Sigmoid colon (tissue), 6 donors: ENCODE measurements at regions not wholly inside any gene's neighbourhood (a gene's known extent, or its start where the extent isn't known, plus 50 kb on each side); places are given as distances from the start of the nearest gene placed in this dataset.

Source experiments
- DNase-seq: peaks from one replicate; pipeline ENCODE4 v3.0.0-alpha.2; 2019
- H3K27ac ChIP-seq, 4 donors: fragments of 200-600 bp; sonication (generic); one replicate each; pipeline ENCODE4 v1.5.1; 2016 to 2019; ENCODE audit warnings: mild to moderate bottlenecking in 1 of 4
- H3K27me3 ChIP-seq, 3 donors: fragments of 200-600 bp; sonication (generic); one replicate each; pipeline ENCODE4 v1.5.1; 2019; ENCODE audit warnings: mild to moderate bottlenecking in 1 of 3
- H3K36me3 ChIP-seq, 4 donors: fragments of 200-600 bp; sonication (generic); one replicate each; pipeline ENCODE4 v1.5.1; 2016 to 2019
- H3K4me1 ChIP-seq, 4 donors: fragments of 200-600 bp; sonication (generic); one replicate each; pipeline ENCODE4 v1.5.1; 2017 to 2019
- H3K4me3 ChIP-seq, 4 donors: fragments of 200-600 bp; sonication (generic); one replicate each; pipeline ENCODE4 v1.5.1; 2017 to 2019; ENCODE audit warnings: mild to moderate bottlenecking in 2 of 4, moderate library complexity in 1 of 4
- H3K9me3 ChIP-seq, 4 donors: fragments of 200-600 bp in 3 of 4; sonication (generic) in 3 of 4; one replicate each; pipeline versions ENCODE4 v1.5.1 to v1.6.1; 2013 to 2019
- EP300 ChIP-seq, 4 donors: sonication (generic); formaldehyde crosslinking; IDR thresholded peaks; one replicate each; pipeline ENCODE4 v1.6.1; 2017; ENCODE audit warnings: antibody characterized with exemption in 4 of 4
- POLR2A ChIP-seq, 2 donors: fragments of 450-650 bp; IDR thresholded peaks; one replicate each; pipeline ENCODE4 v1.6.1; 2016; ENCODE audit warnings: antibody characterized with exemption in 2 of 2, mild to moderate bottlenecking in 2 of 2, moderate library complexity in 2 of 2
- POLR2AphosphoS5 ChIP-seq, 4 donors: sonication (generic); formaldehyde crosslinking; IDR thresholded peaks; one replicate each; pipeline ENCODE4 v1.6.1; 2017; ENCODE audit warnings: antibody characterized with exemption in 4 of 4
- WGBS, 2 donors: extraction: QIAGEN DNeasy Blood & Tissue Kit; methylation state at CpG; one replicate each; pipeline ENCODE4 v1.1.7; 2013; 5-methylcytosine and 5-hydroxymethylcytosine counted together
- intact Hi-C: fragments of 100-400 bp; cut with DNase I; formaldehyde crosslinking; loops from one replicate; pipeline ENCODE4 v1.15.1; 2023
- TF ChIP-seq, protein P1 (sequence below), 4 experiments: fragments of 450-650 bp in 3 of 4; fragments of 200-600 bp in 1 of 4; IDR thresholded peaks; one replicate each; pipeline ENCODE4 v1.5.1; 2016 to 2019; ENCODE audit warnings: antibody characterized with exemption in 4 of 4, mild to moderate bottlenecking in 3 of 4, moderate library complexity in 2 of 4
- donor health status: healthy with polysubstance abuse.
- donor health status: healthy.

- WGBS, 2 donors, result 35 to 54% methylated on average over 3 of the region's 3 CpGs
- no peaks in the 10 kb centered on the region for H3K4me1 ChIP-seq
- no peaks in the 10 kb centered on the region for H3K9me3 ChIP-seq
- H3K27ac ChIP-seq, result no peak overlapping the region
- no peaks in the 10 kb centered on the region for H3K27me3 ChIP-seq
- DNase-seq, result no peak
- no peak overlapping the region for H3K4me3 ChIP-seq
- intact Hi-C loops, result no loop called here
- no peaks in the 10 kb centered on the region for H3K36me3 ChIP-seq
- TF ChIP-seq POLR2A (IDR thresholded peaks at IDR 0.05) (no peak), EP300 (IDR thresholded peaks at IDR 0.05) (no peak), POLR2AphosphoS5 (IDR thresholded peaks at IDR 0.05) (no peak)
- TF ChIP-seq, protein P1, sequence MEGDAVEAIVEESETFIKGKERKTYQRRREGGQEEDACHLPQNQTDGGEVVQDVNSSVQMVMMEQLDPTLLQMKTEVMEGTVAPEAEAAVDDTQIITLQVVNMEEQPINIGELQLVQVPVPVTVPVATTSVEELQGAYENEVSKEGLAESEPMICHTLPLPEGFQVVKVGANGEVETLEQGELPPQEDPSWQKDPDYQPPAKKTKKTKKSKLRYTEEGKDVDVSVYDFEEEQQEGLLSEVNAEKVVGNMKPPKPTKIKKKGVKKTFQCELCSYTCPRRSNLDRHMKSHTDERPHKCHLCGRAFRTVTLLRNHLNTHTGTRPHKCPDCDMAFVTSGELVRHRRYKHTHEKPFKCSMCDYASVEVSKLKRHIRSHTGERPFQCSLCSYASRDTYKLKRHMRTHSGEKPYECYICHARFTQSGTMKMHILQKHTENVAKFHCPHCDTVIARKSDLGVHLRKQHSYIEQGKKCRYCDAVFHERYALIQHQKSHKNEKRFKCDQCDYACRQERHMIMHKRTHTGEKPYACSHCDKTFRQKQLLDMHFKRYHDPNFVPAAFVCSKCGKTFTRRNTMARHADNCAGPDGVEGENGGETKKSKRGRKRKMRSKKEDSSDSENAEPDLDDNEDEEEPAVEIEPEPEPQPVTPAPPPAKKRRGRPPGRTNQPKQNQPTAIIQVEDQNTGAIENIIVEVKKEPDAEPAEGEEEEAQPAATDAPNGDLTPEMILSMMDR (IDR thresholded peaks at IDR 0.05), result no peak
These were observed 1003.2 kb upstream of the FAM98A start for GRCh38 chr2:34602262-34602661.

DNA sequence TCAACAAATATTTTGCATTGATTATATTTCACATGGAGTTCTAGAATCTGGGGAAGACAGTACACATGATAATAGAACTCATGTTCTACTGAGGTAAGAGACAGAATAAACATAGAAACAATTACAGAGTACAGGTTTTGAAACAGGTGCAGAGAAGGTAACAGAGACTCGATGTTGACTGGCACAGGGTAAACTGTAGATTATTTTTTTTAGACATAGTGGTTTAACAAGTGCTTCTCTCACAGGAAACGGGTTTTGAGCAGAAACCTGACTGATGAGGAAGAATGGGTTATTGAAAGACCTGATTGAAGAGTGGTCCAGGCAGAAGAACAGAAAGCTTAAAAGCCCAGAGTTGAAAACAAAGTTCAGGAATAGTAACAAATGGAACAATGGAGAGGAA is 1002.5 kb upstream of the FAM98A start:
- H3K9me3 ChIP-seq, result no peaks in the 10 kb centered on the region
- no peaks in the 10 kb centered on the region for H3K36me3 ChIP-seq
- H3K27me3 ChIP-seq, result no peaks in the 10 kb centered on the region
- intact Hi-C loops, result no loop called here
- no peaks in the 10 kb centered on the region for H3K4me1 ChIP-seq
- no peak overlapping the region for H3K27ac ChIP-seq
- DNase-seq, result no peak
- H3K4me3 ChIP-seq, result no peak overlapping the region
- TF ChIP-seq POLR2AphosphoS5 (IDR thresholded peaks at IDR 0.05) (no peak), POLR2A (IDR thresholded peaks at IDR 0.05) (no peak), EP300 (IDR thresholded peaks at IDR 0.05) (no peak)
- TF ChIP-seq, protein P1 (IDR thresholded peaks at IDR 0.05), result no peak
- WGBS, 2 donors, result 52 to 62% methylated on average over 2 of the region's 2 CpGs

DNA sequence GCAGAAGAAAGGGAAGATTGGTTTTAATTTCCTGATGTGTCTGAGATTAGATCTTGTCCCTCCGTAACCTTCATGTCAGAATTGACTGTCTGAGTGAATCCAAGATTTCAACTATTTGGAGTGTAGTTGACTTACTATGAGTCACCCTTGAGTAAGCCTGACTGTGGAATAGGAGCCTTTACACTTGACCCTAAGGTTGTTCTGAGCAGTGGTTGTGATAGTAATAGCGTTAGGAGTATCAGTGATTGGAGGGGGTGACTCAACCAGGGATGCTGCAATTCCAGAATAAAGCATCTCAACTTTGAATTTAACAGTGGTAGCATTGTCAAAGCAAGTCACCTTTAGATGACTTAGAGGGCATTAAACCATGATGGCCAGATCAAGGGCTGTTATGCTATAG is 979.5 kb upstream of the FAM98A start:
- Histone ChIP-seq H3K9me3 (no peaks in the 10 kb centered on the region), H3K27me3 (no peaks in the 10 kb centered on the region), H3K27ac (no peak overlapping the region), H3K4me3 (no peak overlapping the region), H3K36me3 (no peaks in the 10 kb centered on the region), H3K4me1 (no peaks in the 10 kb centered on the region)
- 82 to 92% methylated on average over 2 of the region's 2 CpGs for WGBS, 2 donors
- no peak for DNase-seq
- TF ChIP-seq, protein P1 (IDR thresholded peaks at IDR 0.05), result no peak
- no peak for TF ChIP-seq POLR2A (IDR thresholded peaks at IDR 0.05)
- TF ChIP-seq EP300 (IDR thresholded peaks at IDR 0.05), result no peak
- no peak for TF ChIP-seq POLR2AphosphoS5 (IDR thresholded peaks at IDR 0.05)
- intact Hi-C loops, result no loop called here

GRCh38 chr2:34570266-34570872 is 971.3 kb upstream of the FAM98A start:
- Histone ChIP-seq H3K27ac (no peak overlapping the region), H3K27me3 (no peaks in the 10 kb centered on the region), H3K9me3 (no peaks in the 10 kb centered on the region), H3K4me3 (no peak overlapping the region), H3K36me3 (no peaks in the 10 kb centered on the region), H3K4me1 (no peaks in the 10 kb centered on the region)
- DNase-seq, result no peak
- 49 to 73% methylated on average over 7 of the region's 7 CpGs for WGBS, 2 donors
- TF ChIP-seq, protein P1 (IDR thresholded peaks at IDR 0.05), result no peak
- no peak for TF ChIP-seq POLR2AphosphoS5 (IDR thresholded peaks at IDR 0.05)
- TF ChIP-seq POLR2A (IDR thresholded peaks at IDR 0.05), result no peak
- TF ChIP-seq EP300 (IDR thresholded peaks at IDR 0.05), result no peak
- intact Hi-C loops, result no loop called here

DNA sequence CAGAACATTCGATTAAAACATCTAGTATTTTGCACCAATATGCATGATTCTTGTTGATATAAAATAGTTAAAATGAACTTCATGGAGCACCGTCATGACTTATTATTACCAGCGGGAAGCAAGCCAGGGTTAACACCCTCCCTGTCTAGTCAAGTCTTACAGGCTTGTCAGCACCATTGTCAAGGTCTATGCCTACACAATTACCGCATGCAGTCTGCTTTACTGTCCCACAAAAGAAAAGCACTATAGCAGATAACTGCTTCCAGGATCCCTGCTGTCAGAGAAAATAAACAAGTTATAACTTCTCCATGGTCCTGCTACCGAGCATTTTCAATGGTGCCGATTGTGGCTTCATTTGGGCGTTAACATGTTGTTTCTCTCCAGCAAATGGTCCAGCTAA is 968.0 kb upstream of the FAM98A start:
- Histone ChIP-seq H3K9me3 (no peaks in the 10 kb centered on the region), H3K27ac (no peak overlapping the region), H3K36me3 (no peaks in the 10 kb centered on the region), H3K27me3 (no peaks in the 10 kb centered on the region), H3K4me3 (no peak overlapping the region), H3K4me1 (no peaks in the 10 kb centered on the region)
- intact Hi-C loops, result no loop called here
- DNase-seq, result no peak
- 77 to 85% methylated on average over 7 of the region's 7 CpGs for WGBS, 2 donors
- TF ChIP-seq POLR2A (IDR thresholded peaks at IDR 0.05) (no peak), POLR2AphosphoS5 (IDR thresholded peaks at IDR 0.05) (no peak), EP300 (IDR thresholded peaks at IDR 0.05) (no peak)
- TF ChIP-seq, protein P1 (IDR thresholded peaks at IDR 0.05), result no peak
